Ovary (tissue), 3 donors: ENCODE measurements at regions not wholly inside any gene's neighbourhood (a gene's known extent, or its start where the extent isn't known, plus 50 kb on each side); places are given as distances from the start of the nearest gene placed in this dataset.

Experiments used
- CTCF ChIP-seq, 3 donors: fragments of 450-650 bp in 2 of 3; fragments of 200-600 bp in 1 of 3; IDR thresholded peaks; one replicate each; pipeline versions ENCODE4 v1.5.1 to v1.8.0; 2016 to 2022; ENCODE audit warnings: antibody characterized with exemption in 3 of 3, mild to moderate bottlenecking in 1 of 3
- EP300 ChIP-seq: sonication (generic); formaldehyde crosslinking; IDR thresholded peaks from one replicate; pipeline ENCODE4 v1.6.1; 2017; ENCODE audit warnings: antibody characterized with exemption
- POLR2A ChIP-seq: fragments of 450-650 bp; IDR thresholded peaks from one replicate; pipeline ENCODE4 v1.6.1; 2017; ENCODE audit warnings: antibody characterized with exemption, mild to moderate bottlenecking, moderate library complexity
- donor health status: DM: no; HTN: no; CAD: no.

- no peak for TF ChIP-seq CTCF (IDR thresholded peaks at IDR 0.05)
- TF ChIP-seq POLR2A, result no peak
- TF ChIP-seq EP300, result no peak
Observed at GRCh38 chr12:124425667-124426066, 130.8 kb downstream of the RFLNA start.
